ENCODE measurements at regions not wholly inside any gene's neighbourhood (a gene's known extent, or its start where the extent isn't known, plus 50 kb on each side); places are given as distances from the start of the nearest gene placed in this dataset.

- DNase-seq (ENCODE audit: low spot score): no peak
These were observed 190.7 kb downstream of the HLX start for GRCh38 chr1:221069986-221070385.

DNA sequence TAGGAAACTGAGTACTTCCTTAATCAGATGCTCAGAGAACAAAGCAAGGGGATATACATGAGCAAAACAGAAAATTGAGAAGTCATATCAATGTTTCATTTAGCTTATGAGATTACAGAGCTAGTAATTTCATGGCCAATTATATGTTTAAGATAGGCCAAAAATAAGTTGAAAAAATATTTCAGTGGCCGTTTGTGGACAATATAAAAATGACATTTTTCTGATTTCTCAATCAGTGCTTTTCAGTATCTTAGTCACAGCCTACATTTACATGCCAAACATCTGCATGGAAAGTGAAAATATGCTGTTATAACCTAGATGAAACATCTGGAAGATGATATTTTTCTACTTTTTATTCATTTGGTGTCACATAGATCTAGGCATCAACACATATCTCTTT is 192.5 kb downstream of the HLX start:
- DNase-seq (ENCODE audit: low spot score): no peak

GRCh38 chr1:221072214-221072613 is 193.0 kb downstream of the HLX start:
- no peak for DNase-seq (ENCODE audit: low spot score)

DNA sequence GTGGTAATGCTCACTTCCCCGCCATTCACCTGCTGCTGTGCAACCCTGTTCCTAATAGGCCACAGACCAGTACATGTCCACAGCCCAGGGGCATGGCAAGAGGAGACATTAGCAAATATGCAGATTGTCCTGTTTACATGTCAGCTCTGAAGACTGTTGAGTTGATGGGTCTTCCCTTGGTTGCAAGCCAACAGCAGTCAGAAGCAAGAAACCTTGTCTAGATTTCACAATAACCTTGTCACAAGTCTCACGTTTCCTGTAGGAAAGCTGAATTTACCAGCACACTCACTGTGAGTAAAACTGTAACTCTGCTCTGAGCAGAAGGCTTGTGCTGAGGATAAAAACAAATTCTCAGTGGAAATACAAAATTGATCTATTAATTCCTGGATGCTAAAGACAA is 195.1 kb downstream of the HLX start:
- DNase-seq (ENCODE audit: low spot score): no peak

- no peak for DNase-seq (ENCODE audit: low spot score)
These were observed 196.7 kb downstream of the HLX start for GRCh38 chr1:221075911-221076310.

DNA sequence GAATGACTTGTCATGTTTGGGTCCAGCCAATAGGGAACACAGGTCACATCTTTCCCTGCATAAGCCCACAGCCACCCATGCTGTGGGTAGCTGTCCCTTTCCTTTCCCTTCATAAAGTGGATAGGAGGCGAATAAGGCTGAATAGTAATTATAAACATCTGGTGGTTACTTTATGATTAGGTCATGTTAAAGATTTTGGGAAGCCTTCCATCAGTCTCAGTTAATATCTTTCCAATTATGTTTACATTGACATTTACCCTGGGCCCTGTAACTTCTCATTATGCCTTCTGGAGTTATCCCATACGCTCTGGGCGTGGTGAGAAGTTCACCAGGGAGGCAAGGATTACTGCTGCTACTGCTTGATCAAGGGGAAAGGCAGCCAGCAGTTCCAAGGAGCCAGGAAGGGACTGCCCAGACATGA is 197.2 kb downstream of the HLX start:
- DNase-seq (ENCODE audit: low spot score): no peak

DNA sequence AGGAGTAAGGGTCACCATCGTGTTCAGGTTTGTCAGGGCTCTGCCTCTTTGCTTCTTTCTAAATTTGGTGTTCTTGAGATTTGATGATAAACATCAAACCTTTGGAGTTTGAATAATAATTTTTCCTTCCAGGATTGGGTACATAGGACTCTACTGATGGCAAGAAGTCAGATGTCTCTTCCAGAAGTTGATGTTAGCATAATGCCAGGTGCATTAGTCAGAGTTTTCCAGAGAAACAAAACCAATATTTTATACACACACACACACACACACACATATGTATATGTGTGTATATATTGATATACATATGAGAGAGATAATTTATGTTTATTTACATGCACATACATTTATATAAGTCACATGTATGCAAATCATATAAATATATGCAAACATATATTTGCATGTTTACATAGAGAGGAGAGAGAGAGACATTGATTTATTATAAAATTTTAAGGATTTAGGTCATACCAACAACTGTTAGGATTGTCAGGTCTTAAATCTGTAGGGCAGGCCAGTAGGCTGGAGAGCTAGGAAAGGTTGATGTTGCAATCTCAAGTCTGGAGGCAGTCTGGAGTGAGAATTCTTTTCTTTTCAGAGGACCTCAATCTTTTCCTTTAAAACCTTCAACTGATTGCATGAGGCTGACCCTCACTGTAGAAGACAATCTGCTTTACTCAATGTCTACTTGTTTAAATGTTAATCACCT is 199.2 kb downstream of the HLX start:
- no peak for DNase-seq (ENCODE audit: low spot score)

GRCh38 chr1:221083902-221084301 is 204.7 kb downstream of the HLX start:
- no peak for DNase-seq (ENCODE audit: low spot score)

- DNase-seq (ENCODE audit: low spot score): no peak
These were observed 205.4 kb downstream of the HLX start for GRCh38 chr1:221084681-221085080.

- no peak for DNase-seq (ENCODE audit: low spot score)
These were observed 206.6 kb downstream of the HLX start for GRCh38 chr1:221085701-221086375.

DNA sequence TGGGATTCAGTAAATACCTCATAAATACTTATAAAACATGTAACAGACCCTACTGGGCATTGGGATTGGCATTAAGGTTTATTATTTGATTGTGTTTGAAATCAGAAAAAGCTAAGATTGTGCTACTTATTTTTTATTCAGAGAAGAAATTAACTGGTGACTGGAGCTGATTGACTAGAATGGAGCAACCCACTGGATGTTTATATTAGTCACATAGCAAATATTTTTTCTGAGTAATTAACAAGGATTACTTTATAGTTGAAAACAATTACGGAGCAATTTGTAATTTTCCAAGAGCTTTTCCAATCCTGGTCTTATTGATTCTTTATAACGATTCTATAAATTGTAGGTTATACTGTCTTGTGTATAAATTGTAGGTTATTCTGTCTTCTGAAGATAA is 208.7 kb downstream of the HLX start:
- no peak for DNase-seq (ENCODE audit: low spot score)

GRCh38 chr1:221089273-221089672 is 210.0 kb downstream of the HLX start:
- DNase-seq (ENCODE audit: low spot score): no peak

DNA sequence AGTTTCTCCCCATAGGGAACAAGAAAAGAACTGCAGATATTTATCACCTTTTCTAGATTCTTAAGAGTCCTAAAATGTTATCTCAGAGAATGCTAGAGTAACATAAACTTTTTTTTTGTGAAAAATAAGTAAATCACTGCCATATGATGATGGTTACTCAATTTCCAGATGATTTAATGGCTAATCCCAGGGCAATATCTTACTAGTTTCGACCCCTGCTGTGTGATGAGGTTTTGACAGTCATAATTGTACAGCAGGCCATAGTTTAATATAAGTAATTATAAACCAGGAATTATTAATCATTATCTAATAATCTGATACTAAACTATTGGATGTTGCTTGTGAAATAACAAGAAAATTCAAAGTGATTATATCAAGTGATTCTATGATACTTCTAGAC is 210.6 kb downstream of the HLX start:
- DNase-seq (ENCODE audit: low spot score): no peak

DNA sequence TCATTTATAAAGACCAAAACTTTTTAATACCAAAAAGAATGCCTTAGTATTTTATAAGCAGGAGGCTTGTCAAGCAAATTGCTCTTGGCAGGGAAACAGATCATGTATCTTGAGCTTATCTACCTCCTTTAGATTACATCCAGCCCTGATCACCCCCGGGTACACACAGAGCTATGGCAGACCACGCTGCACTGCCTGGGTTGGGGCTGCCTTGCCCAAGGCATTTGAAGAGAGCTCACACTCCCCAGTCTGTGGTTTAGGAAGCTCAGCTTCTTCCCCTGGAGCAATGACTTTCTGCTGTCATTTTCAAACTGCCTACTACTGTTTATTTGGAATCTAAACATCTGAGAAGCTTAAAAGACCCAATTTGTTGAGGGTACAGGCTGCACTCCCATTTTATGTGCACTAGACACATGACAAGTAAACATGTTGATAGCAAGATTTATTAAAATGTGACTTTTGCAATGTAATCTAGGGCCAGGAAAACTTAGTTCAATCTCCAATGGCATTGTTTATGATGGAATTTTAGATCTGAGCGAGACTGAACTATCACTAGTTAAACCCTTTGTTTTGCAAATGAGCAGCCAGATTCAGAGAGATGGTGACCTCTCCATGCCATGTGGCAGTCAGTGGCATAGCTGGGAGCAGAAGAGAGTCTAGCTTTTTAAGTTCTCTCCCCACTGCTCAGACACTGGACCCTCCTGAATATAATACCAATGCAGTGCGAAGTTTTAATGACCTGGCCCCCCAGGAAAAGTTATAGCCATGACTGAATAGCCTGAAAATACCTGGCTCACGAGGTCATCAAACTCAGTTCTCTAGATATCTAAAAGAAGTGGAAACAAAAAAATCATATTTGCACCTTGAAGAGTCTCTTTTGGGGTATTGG is 214.9 kb downstream of the HLX start:
- no peak for DNase-seq (ENCODE audit: low spot score)

- DNase-seq (ENCODE audit: low spot score): no peak
These were observed 218.4 kb downstream of the HLX start for GRCh38 chr1:221097479-221098281.

- DNase-seq (ENCODE audit: low spot score): no peak
These were observed 219.5 kb downstream of the HLX start for GRCh38 chr1:221098471-221099405.

DNA sequence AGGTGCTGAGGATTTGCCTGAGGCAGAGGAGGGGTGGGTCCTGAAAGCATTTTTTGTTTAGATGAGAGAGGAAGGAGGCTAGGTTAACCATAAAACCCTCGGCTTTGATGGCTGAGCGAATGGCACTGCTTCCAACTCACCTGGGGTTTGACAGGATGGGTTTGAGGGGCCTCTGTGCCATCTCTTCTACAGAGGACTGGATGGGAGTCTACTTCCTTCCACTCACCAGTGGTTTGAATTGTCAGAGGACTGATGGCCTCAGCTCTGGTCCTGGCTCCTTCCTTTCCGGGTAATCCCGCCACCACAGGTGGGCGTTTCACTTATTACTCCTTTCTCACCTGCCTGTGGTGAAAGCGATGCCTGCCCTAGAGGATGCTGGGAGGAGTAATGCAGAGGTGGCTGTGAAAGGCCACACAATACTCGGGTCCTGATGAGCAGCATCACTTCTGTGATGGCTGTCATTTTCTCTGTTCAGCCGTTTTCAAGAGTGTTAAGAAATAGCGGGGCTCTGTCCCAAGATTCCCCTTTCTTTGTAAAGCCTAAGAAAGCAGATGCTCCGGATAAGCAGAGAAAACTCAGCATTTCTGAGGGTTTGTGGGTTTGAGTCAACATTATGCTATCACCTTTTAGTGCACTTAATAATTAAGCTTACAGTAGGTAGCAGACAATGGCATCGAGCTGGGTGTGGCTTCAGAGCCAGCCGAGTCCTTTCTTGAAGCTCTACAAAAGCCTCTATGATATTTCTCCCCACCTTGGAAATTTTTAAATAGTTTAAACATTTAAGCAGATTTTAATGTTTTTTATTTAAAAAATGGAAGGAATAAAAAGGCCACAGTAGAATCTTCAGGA is 220.7 kb downstream of the HLX start:
- DNase-seq (ENCODE audit: low spot score): no peak

DNA sequence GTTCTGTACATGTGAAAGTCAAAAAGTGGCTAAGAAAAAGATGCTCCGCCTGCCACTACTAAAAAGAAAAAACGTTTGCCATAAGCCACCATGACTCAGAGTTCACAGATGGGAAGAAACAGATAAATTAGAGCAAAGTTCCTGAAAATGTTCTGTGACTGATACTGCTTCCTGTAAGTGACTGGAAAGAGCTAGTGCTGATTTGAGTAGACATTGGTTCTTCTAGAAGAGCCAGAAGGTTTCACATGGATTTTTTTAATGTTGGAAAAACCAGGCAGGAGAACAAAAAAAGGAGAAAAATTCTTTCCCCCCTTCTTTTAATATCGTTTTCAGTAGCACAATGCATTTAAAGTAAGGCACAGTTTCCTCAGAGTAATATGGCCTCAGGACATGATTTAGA is 221.4 kb downstream of the HLX start:
- no peak for DNase-seq (ENCODE audit: low spot score)

- no peak for DNase-seq (ENCODE audit: low spot score)
These were observed 222.8 kb downstream of the HLX start for GRCh38 chr1:221101807-221102605.
